ENCODE measurements at regions not wholly inside any gene's neighbourhood (a gene's known extent, or its start where the extent isn't known, plus 50 kb on each side); places are given as distances from the start of the nearest gene placed in this dataset.

GRCh38 chr6:28766426-28766825, 157.4 kb downstream of the TRIM27 start:
- no peak for DNase-seq

- no peak for DNase-seq
Observed at GRCh38 chr6:28767133-28767532, 156.7 kb downstream of the TRIM27 start.

- DNase-seq, result no peak
Observed at GRCh38 chr6:28767691-28768090, 156.1 kb downstream of the TRIM27 start.

- DNase-seq, result no peak
Observed at GRCh38 chr6:28768187-28768913, 155.4 kb downstream of the TRIM27 start.

- DNase-seq, result no peak
Observed at GRCh38 chr6:28769626-28770402, 154.0 kb downstream of the TRIM27 start.

GRCh38 chr6:28770732-28771131, 153.1 kb downstream of the TRIM27 start:
- no peak for DNase-seq

GRCh38 chr6:28771401-28772267, 152.2 kb downstream of the TRIM27 start:
- no peak for DNase-seq

GRCh38 chr6:28772480-28773381, 151.1 kb downstream of the TRIM27 start:
- DNase-seq, result no peak

GRCh38 chr6:28774292-28775051, 149.3 kb downstream of the TRIM27 start:
- no peak for DNase-seq

- DNase-seq, result no peak
Observed at GRCh38 chr6:28775052-28775376, 148.8 kb downstream of the TRIM27 start.

- DNase-seq, result no peak
Observed at GRCh38 chr6:28775405-28776129, 148.2 kb downstream of the TRIM27 start.

GRCh38 chr6:28776269-28777146, 147.3 kb downstream of the TRIM27 start:
- no peak for DNase-seq

GRCh38 chr6:28777147-28777461, 146.7 kb downstream of the TRIM27 start:
- DNase-seq, result no peak

GRCh38 chr6:28782113-28782673, 141.6 kb downstream of the TRIM27 start:
- DNase-seq, result no peak

- DNase-seq, result no peak
Observed at GRCh38 chr6:28785962-28786679, 137.7 kb downstream of the TRIM27 start.

GRCh38 chr6:28789553-28790083, 134.2 kb downstream of the TRIM27 start:
- peak in 3 of 56 donors; percentile 1 to 4 (median 2) for DNase-seq

GRCh38 chr6:28791002-28791383, 132.8 kb downstream of the TRIM27 start:
- DNase-seq, result no peak

All from nucleus accumbens (tissue), 56 donors.